ENCODE measurements at regions not wholly inside any gene's neighbourhood (a gene's known extent, or its start where the extent isn't known, plus 50 kb on each side); places are given as distances from the start of the nearest gene placed in this dataset.

- Mint-ChIP-seq H3K4me1 (peaks cover 2% of the 10 kb centered on the region), H3K4me3 (no peak overlapping the region), H3K9me3 (no peaks in the 10 kb centered on the region), H3K36me3 (ENCODE audit: low read depth) (no peaks in the 10 kb centered on the region), H3K27ac (no peak overlapping the region), H3K27me3 (ENCODE audit: insufficient read depth) (no peaks in the 10 kb centered on the region)
- Histone ChIP-seq H3K36me3 (ENCODE audit: control insufficient read depth, insufficient read depth, low read length) (no peaks in the 10 kb centered on the region), H3K9me3 (ENCODE audit: control insufficient read depth, low read length) (no peaks in the 10 kb centered on the region), H3K27ac (ENCODE audit: low read depth, low read length) (no peak overlapping the region), H3K4me3 (ENCODE audit: low read length) (no peak overlapping the region), H3K4me1 (ENCODE audit: control insufficient read depth, insufficient read depth, low read length) (no peaks in the 10 kb centered on the region), H3K27me3 (ENCODE audit: control insufficient read depth, insufficient read depth, low read length, poor library complexity, severe bottlenecking) (no peaks in the 10 kb centered on the region), H3K9ac (ENCODE audit: extremely low read depth, low read length, poor library complexity, severe bottlenecking) (no peak overlapping the region)
- no peak for DNase-seq
- TF ChIP-seq, protein P1, sequence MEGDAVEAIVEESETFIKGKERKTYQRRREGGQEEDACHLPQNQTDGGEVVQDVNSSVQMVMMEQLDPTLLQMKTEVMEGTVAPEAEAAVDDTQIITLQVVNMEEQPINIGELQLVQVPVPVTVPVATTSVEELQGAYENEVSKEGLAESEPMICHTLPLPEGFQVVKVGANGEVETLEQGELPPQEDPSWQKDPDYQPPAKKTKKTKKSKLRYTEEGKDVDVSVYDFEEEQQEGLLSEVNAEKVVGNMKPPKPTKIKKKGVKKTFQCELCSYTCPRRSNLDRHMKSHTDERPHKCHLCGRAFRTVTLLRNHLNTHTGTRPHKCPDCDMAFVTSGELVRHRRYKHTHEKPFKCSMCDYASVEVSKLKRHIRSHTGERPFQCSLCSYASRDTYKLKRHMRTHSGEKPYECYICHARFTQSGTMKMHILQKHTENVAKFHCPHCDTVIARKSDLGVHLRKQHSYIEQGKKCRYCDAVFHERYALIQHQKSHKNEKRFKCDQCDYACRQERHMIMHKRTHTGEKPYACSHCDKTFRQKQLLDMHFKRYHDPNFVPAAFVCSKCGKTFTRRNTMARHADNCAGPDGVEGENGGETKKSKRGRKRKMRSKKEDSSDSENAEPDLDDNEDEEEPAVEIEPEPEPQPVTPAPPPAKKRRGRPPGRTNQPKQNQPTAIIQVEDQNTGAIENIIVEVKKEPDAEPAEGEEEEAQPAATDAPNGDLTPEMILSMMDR (conservative IDR thresholded peaks at IDR 0.05): no peak
Observed at GRCh38 chr6:120854583-120854982, 479.7 kb downstream of the TBC1D32 start.

GRCh38 chr6:120853489-120853888 is 480.8 kb downstream of the TBC1D32 start:
- Histone ChIP-seq H3K4me1 (ENCODE audit: control insufficient read depth, insufficient read depth, low read length) (no peaks in the 10 kb centered on the region), H3K27me3 (ENCODE audit: control insufficient read depth, insufficient read depth, low read length, poor library complexity, severe bottlenecking) (no peaks in the 10 kb centered on the region), H3K4me3 (ENCODE audit: low read length) (no peak overlapping the region), H3K9ac (ENCODE audit: extremely low read depth, low read length, poor library complexity, severe bottlenecking) (no peak overlapping the region), H3K36me3 (ENCODE audit: control insufficient read depth, insufficient read depth, low read length) (no peaks in the 10 kb centered on the region), H3K27ac (ENCODE audit: low read depth, low read length) (no peak overlapping the region), H3K9me3 (ENCODE audit: control insufficient read depth, low read length) (no peaks in the 10 kb centered on the region)
- WGBS, 2 experiments (ENCODE audit: insufficient coverage in 1 of 2, insufficient read length in 1 of 2): 60% methylated on average over 2 of the region's 2 CpGs; no CpG with 5 or more reads in 1 of the 2 experiments
- Mint-ChIP-seq H3K4me3 (no peak overlapping the region), H3K27me3 (ENCODE audit: insufficient read depth) (no peaks in the 10 kb centered on the region), H3K36me3 (ENCODE audit: low read depth) (no peaks in the 10 kb centered on the region), H3K4me1 (peaks cover 2% of the 10 kb centered on the region), H3K9me3 (no peaks in the 10 kb centered on the region), H3K27ac (no peak overlapping the region)
- TF ChIP-seq, protein P1 (conservative IDR thresholded peaks at IDR 0.05): no peak
- DNase-seq: no peak

DNA sequence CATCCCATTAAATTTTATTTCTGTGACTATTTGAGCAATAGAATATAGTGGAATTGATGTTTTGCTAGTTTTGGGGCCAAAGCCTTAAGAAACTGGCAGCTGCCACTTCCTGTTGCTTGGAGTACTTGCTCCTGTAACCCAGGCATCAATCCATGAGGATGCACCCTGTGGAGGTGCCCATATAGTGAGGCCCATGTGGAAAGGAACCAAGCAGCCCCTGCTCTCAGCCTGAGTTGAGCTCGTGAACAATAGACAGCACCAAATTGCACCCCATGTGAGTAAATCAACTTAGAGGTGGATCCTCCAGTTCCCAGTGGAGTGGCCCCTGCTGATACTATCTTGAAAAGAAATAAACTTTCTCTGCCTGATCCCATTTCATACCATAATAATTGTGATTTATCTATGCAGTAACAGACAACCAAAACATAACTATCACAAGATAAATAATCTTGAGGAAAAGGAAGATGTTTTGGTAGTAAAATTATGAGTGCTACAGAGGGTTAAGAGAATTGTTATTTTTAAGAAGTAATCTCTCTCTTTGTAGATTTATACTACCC is 481.9 kb downstream of the TBC1D32 start:
- H3K9ac ChIP-seq (ENCODE audit: extremely low read depth, low read length, poor library complexity, severe bottlenecking): no peak overlapping the region
- Mint-ChIP-seq H3K4me3 (no peak overlapping the region), H3K9me3 (no peaks in the 10 kb centered on the region), H3K36me3 (ENCODE audit: low read depth) (no peaks in the 10 kb centered on the region), H3K4me1 (peaks cover 4% of the 10 kb centered on the region), H3K27me3 (ENCODE audit: insufficient read depth) (no peaks in the 10 kb centered on the region), H3K27ac (no peak overlapping the region)
- TF ChIP-seq, protein P1 (conservative IDR thresholded peaks at IDR 0.05): no peak
- no peaks in the 10 kb centered on the region for H3K9me3 ChIP-seq (ENCODE audit: control insufficient read depth, low read length)
- H3K27ac ChIP-seq (ENCODE audit: low read depth, low read length): no peak overlapping the region
- WGBS, 2 experiments (ENCODE audit: insufficient coverage in 1 of 2, insufficient read length in 1 of 2): 67 to 85% methylated on average over 1 of the region's 1 CpG
- no peaks in the 10 kb centered on the region for H3K36me3 ChIP-seq (ENCODE audit: control insufficient read depth, insufficient read depth, low read length)
- no peaks in the 10 kb centered on the region for H3K4me1 ChIP-seq (ENCODE audit: control insufficient read depth, insufficient read depth, low read length)
- no peak overlapping the region for H3K4me3 ChIP-seq (ENCODE audit: low read length)
- no peaks in the 10 kb centered on the region for H3K27me3 ChIP-seq (ENCODE audit: control insufficient read depth, insufficient read depth, low read length, poor library complexity, severe bottlenecking)
- peak; percentile 48 for DNase-seq
